ENCODE measurements at regions not wholly inside any gene's neighbourhood (a gene's known extent, or its start where the extent isn't known, plus 50 kb on each side); places are given as distances from the start of the nearest gene placed in this dataset.

DNA sequence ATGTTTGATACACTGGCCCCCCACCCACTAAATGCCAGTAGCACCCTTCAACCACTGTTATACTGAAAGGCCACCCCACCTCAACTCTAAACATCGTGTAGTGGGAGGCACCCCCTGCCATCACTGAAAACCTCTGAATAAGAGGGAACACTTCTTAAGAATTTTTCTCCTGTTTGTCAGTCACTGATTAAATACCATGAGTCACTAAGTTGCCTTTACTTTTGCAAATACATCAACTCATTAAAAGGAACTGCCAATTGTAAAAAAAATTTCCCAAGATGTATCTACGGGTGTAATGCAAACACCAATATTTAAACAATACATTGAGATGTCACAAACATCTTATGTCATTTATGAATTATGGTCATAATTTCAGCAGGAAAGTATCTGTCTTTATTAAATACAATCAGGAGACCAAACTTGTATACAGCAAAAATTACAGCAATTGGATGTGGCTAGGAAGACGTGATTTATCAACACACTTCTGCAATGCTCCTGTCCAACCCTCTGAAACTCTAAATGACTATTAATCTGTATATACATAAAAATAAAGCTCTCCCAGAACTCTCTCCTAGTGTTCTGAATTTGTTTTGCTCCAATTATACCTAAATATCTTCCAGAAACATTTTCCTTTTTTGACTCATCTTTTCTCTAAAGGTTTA, 144.1 kb upstream of the STK17B start:
- TF ChIP-seq, protein P1, sequence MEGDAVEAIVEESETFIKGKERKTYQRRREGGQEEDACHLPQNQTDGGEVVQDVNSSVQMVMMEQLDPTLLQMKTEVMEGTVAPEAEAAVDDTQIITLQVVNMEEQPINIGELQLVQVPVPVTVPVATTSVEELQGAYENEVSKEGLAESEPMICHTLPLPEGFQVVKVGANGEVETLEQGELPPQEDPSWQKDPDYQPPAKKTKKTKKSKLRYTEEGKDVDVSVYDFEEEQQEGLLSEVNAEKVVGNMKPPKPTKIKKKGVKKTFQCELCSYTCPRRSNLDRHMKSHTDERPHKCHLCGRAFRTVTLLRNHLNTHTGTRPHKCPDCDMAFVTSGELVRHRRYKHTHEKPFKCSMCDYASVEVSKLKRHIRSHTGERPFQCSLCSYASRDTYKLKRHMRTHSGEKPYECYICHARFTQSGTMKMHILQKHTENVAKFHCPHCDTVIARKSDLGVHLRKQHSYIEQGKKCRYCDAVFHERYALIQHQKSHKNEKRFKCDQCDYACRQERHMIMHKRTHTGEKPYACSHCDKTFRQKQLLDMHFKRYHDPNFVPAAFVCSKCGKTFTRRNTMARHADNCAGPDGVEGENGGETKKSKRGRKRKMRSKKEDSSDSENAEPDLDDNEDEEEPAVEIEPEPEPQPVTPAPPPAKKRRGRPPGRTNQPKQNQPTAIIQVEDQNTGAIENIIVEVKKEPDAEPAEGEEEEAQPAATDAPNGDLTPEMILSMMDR (IDR thresholded peaks at IDR 0.05; ENCODE audit: borderline replicate concordance, control extremely low read depth, extremely low read depth, insufficient read depth, missing control alignments): no peak
- in situ Hi-C loops (cut with MboI; ENCODE audit: low sequenced_read_pairs, unreplicated experiment): no loop called here
- no peak for DNase-seq (ENCODE audit: low spot score)

DNA sequence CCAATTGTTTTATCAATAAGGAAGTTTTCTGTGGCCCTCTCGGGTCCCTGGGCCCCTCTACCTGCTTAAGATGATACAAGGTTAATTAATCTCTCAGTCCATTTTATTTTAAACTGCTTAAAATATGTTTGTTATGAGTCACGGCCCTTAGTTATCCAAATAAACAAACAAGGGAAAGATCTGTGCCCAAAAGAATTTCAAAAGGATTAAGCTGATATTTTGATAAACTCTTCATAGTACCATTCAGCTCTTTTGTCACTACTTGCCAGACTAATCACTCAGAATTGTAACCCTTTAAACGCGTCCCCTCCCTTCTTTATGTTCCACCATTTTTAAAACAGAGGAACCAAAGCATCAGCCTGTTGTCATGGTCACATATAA, 144.7 kb upstream of the STK17B start:
- in situ Hi-C loops (cut with MboI; ENCODE audit: low sequenced_read_pairs, unreplicated experiment): no loop called here
- no peak for DNase-seq (ENCODE audit: low spot score)
- TF ChIP-seq, protein P1 (IDR thresholded peaks at IDR 0.05; ENCODE audit: borderline replicate concordance, control extremely low read depth, extremely low read depth, insufficient read depth, missing control alignments): no peak

DNA sequence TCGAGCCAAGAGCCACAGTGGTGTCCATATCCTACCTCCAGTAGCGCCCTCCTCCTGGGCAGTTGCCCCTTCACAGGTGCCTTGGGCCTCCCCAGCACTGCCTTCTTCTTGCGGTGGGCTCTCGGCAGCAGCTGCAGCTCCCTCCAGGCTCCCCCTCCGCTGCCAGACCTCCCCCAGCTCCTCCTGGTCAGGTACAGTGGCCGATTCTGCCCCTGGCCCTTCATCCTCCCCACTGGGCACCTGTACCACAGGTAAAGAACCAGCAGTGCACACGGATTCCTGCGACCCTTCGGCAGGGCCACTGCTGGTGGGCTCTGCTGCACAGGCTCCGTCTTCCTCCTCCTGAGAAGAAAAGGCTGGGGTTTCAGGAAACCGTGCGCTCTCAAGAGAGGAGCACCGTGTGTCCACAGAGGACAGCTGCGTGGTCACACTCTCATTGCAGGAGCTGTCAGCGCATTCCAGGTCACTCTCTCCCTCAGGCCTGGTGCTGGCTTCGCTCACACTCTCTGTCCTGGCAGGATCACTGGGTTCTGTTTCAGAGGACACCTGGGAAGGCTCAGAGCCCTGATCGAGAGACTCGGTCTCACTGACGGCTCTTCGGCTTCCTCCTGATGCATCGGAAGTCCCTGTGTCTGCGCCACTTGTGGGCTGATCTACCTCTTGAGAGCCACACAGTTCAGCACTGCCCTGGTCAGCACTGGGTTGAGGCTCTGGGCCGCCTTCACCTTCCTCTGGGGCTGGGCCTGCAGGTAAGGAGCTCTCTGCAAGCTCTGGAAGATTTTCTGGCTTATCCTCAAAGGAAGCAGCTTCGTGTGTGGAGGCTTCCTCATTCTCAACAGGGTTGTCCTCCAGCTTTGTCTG, 147.4 kb upstream of the STK17B start:
- TF ChIP-seq, protein P1 (IDR thresholded peaks at IDR 0.05; ENCODE audit: borderline replicate concordance, control extremely low read depth, extremely low read depth, insufficient read depth, missing control alignments): no peak
- no peak for DNase-seq (ENCODE audit: low spot score)
- in situ Hi-C loops (cut with MboI; ENCODE audit: low sequenced_read_pairs, unreplicated experiment): no loop called here

DNA sequence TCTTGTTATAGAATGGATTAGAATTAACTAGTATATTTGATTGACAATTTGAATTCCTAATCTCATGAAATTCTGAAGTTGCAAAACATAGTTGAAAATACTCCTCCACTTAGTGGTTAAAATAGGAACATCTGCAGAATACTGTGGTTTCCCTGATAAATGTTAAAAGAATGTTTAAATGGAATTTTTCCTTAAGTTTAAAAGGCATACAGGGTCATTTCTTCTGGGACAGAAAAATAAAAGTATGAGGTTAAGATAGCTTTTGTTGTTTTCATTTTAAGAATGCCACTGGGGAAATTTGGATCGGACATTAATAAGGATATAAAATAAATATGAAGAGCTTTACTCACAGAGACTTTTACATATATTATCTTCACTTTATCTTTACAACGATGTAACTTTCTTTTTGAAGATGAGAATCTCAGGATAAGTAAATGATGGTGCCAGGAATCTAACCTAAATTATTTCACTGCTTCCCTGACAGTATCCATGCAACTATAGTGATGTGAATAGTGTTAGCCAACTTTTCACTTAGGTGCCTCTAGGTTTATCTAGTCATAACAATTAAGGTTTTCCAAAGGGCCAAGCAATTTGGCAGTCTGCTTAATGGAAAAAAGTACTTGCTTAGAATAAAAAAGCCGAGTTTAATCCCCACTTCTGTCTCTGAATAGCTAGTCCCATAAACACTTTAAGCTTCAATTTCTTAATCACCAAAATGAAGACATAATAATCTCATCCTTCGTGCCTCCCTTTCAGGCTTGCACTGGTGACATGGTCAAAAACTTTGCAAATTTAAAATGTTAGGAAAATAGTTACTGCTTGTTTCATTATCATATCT, 151.8 kb upstream of the STK17B start:
- TF ChIP-seq, protein P1 (IDR thresholded peaks at IDR 0.05; ENCODE audit: borderline replicate concordance, control extremely low read depth, extremely low read depth, insufficient read depth, missing control alignments): no peak
- in situ Hi-C loops (cut with MboI; ENCODE audit: low sequenced_read_pairs, unreplicated experiment): no loop called here
- DNase-seq (ENCODE audit: low spot score): no peak

DNA sequence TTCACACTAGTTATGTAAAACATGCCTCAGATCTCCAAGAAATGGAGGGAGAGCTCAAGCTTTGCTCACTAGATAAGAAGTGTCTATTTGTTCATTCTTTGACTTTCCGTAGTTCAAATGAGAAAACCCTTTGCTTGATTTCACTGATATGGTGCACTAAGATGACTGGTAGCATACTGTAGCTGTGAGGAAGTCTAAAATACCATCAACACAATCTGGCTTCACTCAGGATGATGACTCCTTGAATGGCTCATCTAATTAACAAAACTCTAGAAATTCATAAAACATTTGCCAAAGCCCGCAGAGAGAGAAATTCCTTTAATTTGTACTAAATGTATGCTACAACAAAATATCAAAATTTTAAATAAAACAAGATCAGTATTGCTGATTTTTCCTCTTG, 152.8 kb upstream of the STK17B start:
- TF ChIP-seq, protein P1 (IDR thresholded peaks at IDR 0.05; ENCODE audit: borderline replicate concordance, control extremely low read depth, extremely low read depth, insufficient read depth, missing control alignments): no peak
- DNase-seq (ENCODE audit: low spot score): no peak
- in situ Hi-C loops (cut with MboI; ENCODE audit: low sequenced_read_pairs, unreplicated experiment): no loop called here

DNA sequence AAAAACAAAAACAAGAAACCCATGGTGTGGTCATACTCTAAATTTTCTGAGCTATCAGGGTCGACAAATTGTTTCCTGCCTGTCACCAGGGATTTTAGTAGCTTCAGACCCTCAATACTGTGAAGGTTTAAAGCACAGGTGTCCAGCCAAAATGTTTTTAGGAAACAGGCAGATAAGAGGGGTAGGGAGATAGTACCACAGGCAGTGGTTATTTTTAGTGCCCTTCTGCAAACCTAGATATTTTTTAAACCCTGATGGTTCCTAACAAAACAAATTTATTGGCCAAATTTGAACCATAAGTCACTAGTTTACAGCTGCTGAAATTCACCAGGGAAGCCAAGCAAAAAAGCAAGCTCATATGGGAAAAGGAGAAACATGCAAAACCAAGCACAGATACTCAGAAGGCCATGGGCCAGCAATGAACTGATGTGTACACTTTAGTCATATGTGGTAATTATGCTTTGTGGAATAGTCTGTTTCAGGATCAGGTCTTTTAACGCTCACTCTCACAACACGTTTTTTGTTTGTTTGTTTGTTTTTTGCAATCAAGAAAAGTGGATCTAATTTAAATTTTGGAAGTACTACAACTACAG, 156.8 kb upstream of the STK17B start:
- in situ Hi-C loops (cut with MboI; ENCODE audit: low sequenced_read_pairs, unreplicated experiment): no loop called here
- TF ChIP-seq, protein P1 (IDR thresholded peaks at IDR 0.05; ENCODE audit: borderline replicate concordance, control extremely low read depth, extremely low read depth, insufficient read depth, missing control alignments): no peak
- DNase-seq (ENCODE audit: low spot score): no peak

All from GM13976 (cell line).